Peyer's patch (tissue), 4 donors: ENCODE measurements at regions not wholly inside any gene's neighbourhood (a gene's known extent, or its start where the extent isn't known, plus 50 kb on each side); places are given as distances from the start of the nearest gene placed in this dataset.

ENCODE experiments used
- POLR2A ChIP-seq, 2 donors: fragments of 450-650 bp; IDR thresholded peaks; one replicate each; pipeline ENCODE4 v1.5.1; 2017; ENCODE audit warnings: antibody characterized with exemption in 2 of 2, mild to moderate bottlenecking in 2 of 2, moderate library complexity in 2 of 2
- TF ChIP-seq, protein P1 (sequence below), 6 experiments: fragments of 450-650 bp in 4 of 6; fragments of 200-600 bp in 2 of 6; sonication (generic) in 1 of 6; IDR thresholded peaks; one replicate each; pipeline ENCODE4 v1.5.1; 2017 to 2019; ENCODE audit warnings: antibody characterized with exemption in 6 of 6, mild to moderate bottlenecking in 3 of 6, moderate library complexity in 1 of 6

DNA sequence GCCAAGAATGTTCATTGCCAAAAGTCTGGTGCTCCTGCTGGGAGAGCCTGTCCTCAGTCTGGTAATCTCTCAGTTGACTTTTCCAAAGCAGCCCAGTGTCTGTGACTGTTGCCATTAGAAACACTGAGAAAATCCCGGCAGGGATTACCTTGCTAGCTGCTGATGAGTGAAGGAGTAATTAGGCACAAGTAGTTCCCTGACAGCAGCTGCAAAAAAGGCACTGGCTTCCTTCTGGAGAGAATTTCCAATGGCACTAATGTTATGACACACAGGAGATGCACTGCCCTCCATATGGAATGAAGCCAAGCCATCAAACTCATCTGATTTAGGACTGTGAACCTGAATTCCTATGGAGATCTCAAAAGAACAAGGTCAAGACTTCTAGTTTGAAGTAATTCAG is 1321.2 kb upstream of the SEL1L start:
- TF ChIP-seq, protein P1, sequence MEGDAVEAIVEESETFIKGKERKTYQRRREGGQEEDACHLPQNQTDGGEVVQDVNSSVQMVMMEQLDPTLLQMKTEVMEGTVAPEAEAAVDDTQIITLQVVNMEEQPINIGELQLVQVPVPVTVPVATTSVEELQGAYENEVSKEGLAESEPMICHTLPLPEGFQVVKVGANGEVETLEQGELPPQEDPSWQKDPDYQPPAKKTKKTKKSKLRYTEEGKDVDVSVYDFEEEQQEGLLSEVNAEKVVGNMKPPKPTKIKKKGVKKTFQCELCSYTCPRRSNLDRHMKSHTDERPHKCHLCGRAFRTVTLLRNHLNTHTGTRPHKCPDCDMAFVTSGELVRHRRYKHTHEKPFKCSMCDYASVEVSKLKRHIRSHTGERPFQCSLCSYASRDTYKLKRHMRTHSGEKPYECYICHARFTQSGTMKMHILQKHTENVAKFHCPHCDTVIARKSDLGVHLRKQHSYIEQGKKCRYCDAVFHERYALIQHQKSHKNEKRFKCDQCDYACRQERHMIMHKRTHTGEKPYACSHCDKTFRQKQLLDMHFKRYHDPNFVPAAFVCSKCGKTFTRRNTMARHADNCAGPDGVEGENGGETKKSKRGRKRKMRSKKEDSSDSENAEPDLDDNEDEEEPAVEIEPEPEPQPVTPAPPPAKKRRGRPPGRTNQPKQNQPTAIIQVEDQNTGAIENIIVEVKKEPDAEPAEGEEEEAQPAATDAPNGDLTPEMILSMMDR (IDR thresholded peaks at IDR 0.05), result no peak
- TF ChIP-seq POLR2A (IDR thresholded peaks at IDR 0.05), result no peak
